ENCODE measurements at regions not wholly inside any gene's neighbourhood (a gene's known extent, or its start where the extent isn't known, plus 50 kb on each side); places are given as distances from the start of the nearest gene placed in this dataset.
"Not testable (repeated sequence)": the region's sequence is repeated elsewhere in the genome, so short reads cannot be mapped to it uniquely, and the experiment has no call there.

GRCh38 chr3:3984053-3984452, 184.8 kb downstream of the LRRN1 start:
- Histone ChIP-seq H3K4me1 (no peaks in the 10 kb centered on the region), H4K20me1 (no peaks in the 10 kb centered on the region), H3K27ac (no peak overlapping the region), H3K36me3 (no peaks in the 10 kb centered on the region), H3K9me3 (no peaks in the 10 kb centered on the region), H3K27me3 (no peaks in the 10 kb centered on the region), H3K9ac (no peak overlapping the region), H3K4me3 (no peak overlapping the region), H3K4me2 (no peak overlapping the region)
- no peak for TF ChIP-seq Cebpa-rat (IDR thresholded peaks at IDR 0.05)

DNA sequence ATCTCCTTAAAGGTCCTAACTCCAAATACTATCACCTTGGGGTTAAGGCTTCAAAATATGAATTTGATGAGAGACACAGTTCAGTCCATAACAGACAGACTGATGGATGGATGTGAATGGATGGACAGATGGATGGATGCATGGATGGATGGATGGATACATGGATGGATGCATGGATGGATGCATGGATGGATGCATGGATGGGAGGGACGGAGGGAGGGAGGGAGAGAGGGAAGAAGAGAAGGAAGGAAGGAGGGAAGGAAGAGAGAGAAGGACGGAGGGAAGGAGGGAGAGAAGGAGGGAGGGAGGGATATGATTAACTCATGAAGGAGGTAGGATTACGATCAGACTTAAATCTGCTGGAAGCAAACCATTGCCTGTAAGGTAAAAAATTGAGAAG, 192.4 kb downstream of the LRRN1 start:
- Histone ChIP-seq H3K36me3 (no peaks in the 10 kb centered on the region), H4K20me1 (no peaks in the 10 kb centered on the region), H3K27ac (no peak overlapping the region), H3K4me3 (no peak overlapping the region), H3K27me3 (no peaks in the 10 kb centered on the region), H3K9ac (no peak overlapping the region), H3K4me2 (no peak overlapping the region), H3K9me3 (peaks cover 5% of the 10 kb centered on the region), H3K4me1 (no peaks in the 10 kb centered on the region)
- no peak for TF ChIP-seq Cebpa-rat (IDR thresholded peaks at IDR 0.05)

DNA sequence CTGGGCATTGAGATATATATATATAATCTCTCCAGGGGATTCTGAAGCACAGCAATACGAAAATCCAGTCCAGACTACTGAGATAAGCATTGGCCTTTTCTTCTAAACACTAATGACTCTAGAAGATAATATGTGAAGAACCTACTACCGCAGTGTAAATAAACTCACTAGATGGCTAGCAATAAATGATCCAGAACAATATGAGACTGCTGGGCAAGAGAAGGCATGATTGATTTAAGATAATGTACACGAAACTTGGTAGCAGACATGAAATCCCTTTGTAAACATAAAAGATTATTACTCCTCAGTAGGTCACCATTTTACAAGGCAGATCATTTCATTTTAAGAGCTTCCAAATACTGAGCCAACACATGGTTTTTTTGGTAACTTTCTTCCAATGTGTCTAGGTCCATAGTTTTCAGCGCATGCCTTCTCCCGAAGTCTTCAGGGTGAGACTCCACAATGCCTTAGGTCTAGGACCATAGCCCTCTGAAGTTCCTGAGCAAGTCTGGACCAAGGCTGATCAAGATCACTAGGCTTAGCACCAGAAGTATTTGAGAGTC, 193.2 kb downstream of the LRRN1 start:
- no peak overlapping the region for H3K4me3 ChIP-seq
- H3K4me2 ChIP-seq: no peak overlapping the region

DNA sequence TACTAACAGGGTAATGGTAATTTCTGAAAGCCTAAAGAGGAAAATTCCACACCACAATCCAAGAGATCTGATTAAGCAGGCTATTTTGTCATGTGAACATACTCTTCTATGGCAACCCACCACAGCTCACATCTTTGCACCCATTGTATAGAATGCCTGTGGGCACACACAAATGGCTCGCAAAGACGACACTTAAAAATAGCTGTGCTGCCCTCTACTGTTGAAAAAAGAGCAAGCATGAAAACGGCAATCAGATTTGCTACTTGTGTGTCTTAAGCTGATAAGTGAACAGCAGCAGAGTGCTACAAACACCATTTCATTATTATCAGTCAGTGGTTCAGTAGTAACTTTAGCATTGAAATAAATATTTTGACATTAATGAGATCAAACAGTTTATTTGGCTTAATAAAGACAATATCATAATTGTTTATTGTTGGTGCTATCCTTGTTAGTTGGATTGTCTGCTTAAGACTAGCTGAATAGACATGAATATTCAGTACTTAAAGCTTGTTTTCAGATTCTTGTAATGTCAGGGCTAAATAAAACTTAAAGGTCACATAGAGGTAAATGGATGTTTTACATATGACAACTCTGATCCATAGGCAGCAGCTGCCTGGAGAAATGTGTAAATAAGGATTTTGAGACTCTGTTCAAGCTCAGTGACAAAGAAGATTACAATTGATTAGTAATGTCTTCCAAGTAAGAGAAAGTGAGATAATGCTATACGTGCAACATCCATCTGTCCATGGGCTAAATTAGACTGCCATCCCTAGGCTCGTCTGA, 199.1 kb downstream of the LRRN1 start:
- Histone ChIP-seq H3K36me3 (no peaks in the 10 kb centered on the region), H3K4me1 (no peaks in the 10 kb centered on the region), H3K9ac (no peak overlapping the region), H3K9me3 (peaks cover 5% of the 10 kb centered on the region), H3K4me2 (no peak overlapping the region), H3K4me3 (no peak overlapping the region), H3K27me3 (no peaks in the 10 kb centered on the region), H4K20me1 (no peaks in the 10 kb centered on the region), H3K27ac (no peak overlapping the region)
- TF ChIP-seq Cebpa-rat (IDR thresholded peaks at IDR 0.05): no peak

More for the DNA sequence above, 193.2 kb downstream of the LRRN1 start:
- Histone ChIP-seq H4K20me1 (no peaks in the 10 kb centered on the region), H3K27me3 (no peaks in the 10 kb centered on the region), H3K36me3 (no peaks in the 10 kb centered on the region), H3K9me3 (peaks cover 5% of the 10 kb centered on the region), H3K27ac (no peak overlapping the region), H3K9ac (no peak overlapping the region), H3K4me1 (no peaks in the 10 kb centered on the region)
- no peak for TF ChIP-seq Cebpa-rat (IDR thresholded peaks at IDR 0.05)

GRCh38 chr3:3999340-3999739, 200.1 kb downstream of the LRRN1 start:
- H3K9ac ChIP-seq, H3K36me3 ChIP-seq, H3K4me1 ChIP-seq: not testable (repeated sequence)

DNA sequence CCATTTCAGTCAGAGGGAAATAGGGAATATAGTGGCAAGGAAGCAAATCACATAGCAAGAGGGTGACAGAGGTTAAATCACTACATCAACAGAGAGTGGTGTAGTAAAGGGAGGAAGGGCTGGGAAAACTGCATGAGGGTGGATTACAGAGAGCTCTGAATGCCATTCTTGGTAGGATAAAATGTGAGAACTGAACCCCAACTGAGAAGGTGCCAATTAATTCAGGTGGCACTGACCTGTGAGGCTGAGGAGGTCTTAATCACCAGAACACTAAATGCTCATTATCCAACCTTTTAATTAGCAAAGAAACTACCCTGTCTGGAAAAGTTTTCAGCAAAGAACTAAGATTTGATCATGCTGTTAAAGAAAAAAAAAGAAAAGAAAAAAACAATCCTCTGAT, 202.7 kb downstream of the LRRN1 start:
- Histone ChIP-seq H3K4me3 (no peak overlapping the region), H3K27ac (no peak overlapping the region), H3K4me1 (no peaks in the 10 kb centered on the region), H4K20me1 (no peaks in the 10 kb centered on the region), H3K4me2 (no peak overlapping the region), H3K9me3 (no peaks in the 10 kb centered on the region), H3K36me3 (no peaks in the 10 kb centered on the region), H3K9ac (no peak overlapping the region), H3K27me3 (no peaks in the 10 kb centered on the region)
- no peak for TF ChIP-seq Cebpa-rat (IDR thresholded peaks at IDR 0.05)

More at GRCh38 chr3:3999340-3999739, 200.1 kb downstream of the LRRN1 start:
- not testable (repeated sequence) for H3K9me3 ChIP-seq, H3K4me3 ChIP-seq, H4K20me1 ChIP-seq, H3K27me3 ChIP-seq, H3K27ac ChIP-seq, H3K4me2 ChIP-seq

- no peak overlapping the region for H3K4me3 ChIP-seq
- no peak for TF ChIP-seq Cebpa-rat (IDR thresholded peaks at IDR 0.05)
These were observed 207.1 kb downstream of the LRRN1 start for GRCh38 chr3:4006288-4006687.

DNA sequence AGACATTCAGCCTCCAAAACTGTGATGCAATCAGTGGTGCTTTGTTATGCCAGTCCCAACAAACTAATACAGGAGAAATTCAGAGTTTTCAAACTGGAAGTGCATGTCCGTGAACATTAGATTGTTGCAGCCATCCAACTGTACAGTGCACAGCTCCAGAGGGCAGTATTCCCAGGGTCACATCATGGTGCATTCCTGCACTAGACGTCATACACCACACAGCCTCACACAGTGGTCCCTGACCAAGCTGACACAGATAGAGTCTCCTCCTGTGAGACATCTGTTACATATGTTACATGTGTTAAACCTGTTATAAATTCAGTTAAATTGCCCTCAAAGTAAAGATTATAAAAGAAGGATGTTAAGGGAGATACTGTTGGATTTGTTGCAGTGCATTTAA, 209.0 kb downstream of the LRRN1 start:
- Histone ChIP-seq H3K4me2 (no peak overlapping the region), H3K9ac (no peak overlapping the region), H4K20me1 (no peaks in the 10 kb centered on the region), H3K27ac (no peak overlapping the region), H3K4me3 (no peak overlapping the region), H3K9me3 (no peaks in the 10 kb centered on the region), H3K36me3 (no peaks in the 10 kb centered on the region), H3K4me1 (no peaks in the 10 kb centered on the region), H3K27me3 (no peaks in the 10 kb centered on the region)
- TF ChIP-seq Cebpa-rat (IDR thresholded peaks at IDR 0.05): no peak

More at GRCh38 chr3:4006288-4006687, 207.1 kb downstream of the LRRN1 start:
- H3K27ac ChIP-seq: no peak overlapping the region
- no peaks in the 10 kb centered on the region for H3K27me3 ChIP-seq
- no peaks in the 10 kb centered on the region for H3K36me3 ChIP-seq
- H3K4me1 ChIP-seq: no peaks in the 10 kb centered on the region
- H3K9ac ChIP-seq: no peak overlapping the region
- no peaks in the 10 kb centered on the region for H3K9me3 ChIP-seq
- no peaks in the 10 kb centered on the region for H4K20me1 ChIP-seq
- H3K4me2 ChIP-seq: no peak overlapping the region

- H3K4me2 ChIP-seq: no peak overlapping the region
- H3K4me3 ChIP-seq: no peak overlapping the region
- no peaks in the 10 kb centered on the region for H3K27me3 ChIP-seq
- no peaks in the 10 kb centered on the region for H3K4me1 ChIP-seq
- H3K27ac ChIP-seq: no peak overlapping the region
- H4K20me1 ChIP-seq: no peaks in the 10 kb centered on the region
- no peak for TF ChIP-seq Cebpa-rat (IDR thresholded peaks at IDR 0.05)
- H3K9ac ChIP-seq: no peak overlapping the region
- no peaks in the 10 kb centered on the region for H3K36me3 ChIP-seq
- no peaks in the 10 kb centered on the region for H3K9me3 ChIP-seq
These were observed 211.9 kb downstream of the LRRN1 start for GRCh38 chr3:4011166-4011565.

DNA sequence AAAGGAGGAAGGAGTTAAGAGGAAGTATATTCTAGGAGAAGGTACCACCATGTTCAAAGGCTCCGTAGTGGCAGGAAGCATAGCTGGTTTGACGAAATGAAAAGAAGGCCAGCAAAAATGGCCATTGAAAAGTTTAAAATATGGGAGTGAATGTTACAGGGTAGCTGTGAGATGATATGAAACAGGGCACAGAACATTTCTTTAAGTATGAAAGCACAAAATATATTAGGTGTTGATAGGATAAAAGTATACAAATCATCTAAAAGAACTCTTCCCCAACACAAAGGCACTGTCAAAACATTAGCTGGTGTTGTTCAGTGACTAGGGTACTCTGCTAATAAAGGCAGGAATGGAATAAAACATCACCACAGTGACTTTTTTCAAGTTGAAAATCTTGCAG, 216.2 kb downstream of the LRRN1 start:
- Histone ChIP-seq H3K4me1 (no peaks in the 10 kb centered on the region), H3K27me3 (no peaks in the 10 kb centered on the region), H3K9ac (no peak overlapping the region), H4K20me1 (no peaks in the 10 kb centered on the region), H3K4me3 (no peak overlapping the region), H3K36me3 (no peaks in the 10 kb centered on the region), H3K27ac (no peak overlapping the region), H3K9me3 (no peaks in the 10 kb centered on the region), H3K4me2 (no peak overlapping the region)
- TF ChIP-seq Cebpa-rat (IDR thresholded peaks at IDR 0.05): no peak
